ENCODE measurements at regions not wholly inside any gene's neighbourhood (a gene's known extent, or its start where the extent isn't known, plus 50 kb on each side); places are given as distances from the start of the nearest gene placed in this dataset.

DNA sequence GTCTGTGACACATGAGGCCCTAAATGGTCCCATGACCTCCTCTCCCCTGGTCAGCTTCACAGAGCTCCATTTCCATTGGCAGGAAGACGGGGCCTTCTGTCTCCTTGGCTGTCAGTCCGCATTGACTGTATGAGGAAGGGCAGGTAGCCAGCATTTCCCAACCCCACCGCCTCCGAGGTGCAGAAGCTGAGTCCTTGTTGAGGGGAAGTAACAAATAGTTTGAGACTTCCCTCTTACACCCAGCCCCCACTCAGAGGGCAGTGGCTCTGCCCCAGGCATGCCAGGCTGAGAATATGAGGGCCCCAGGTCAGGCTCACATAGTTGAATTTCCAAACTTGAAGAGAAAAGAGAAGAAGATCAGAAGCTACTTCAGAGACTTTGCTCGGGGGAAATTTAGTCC is 611.1 kb downstream of the BRD1 start:
- no peak for DNase-seq
- Histone ChIP-seq H3K4me3 (ENCODE audit: low read length) (no peak overlapping the region), H3K9ac (ENCODE audit: low read length) (no peak overlapping the region), H3F3A (ENCODE audit: insufficient read depth, low read length) (no peaks in the 10 kb centered on the region), H3K36me3 (replicated peaks; ENCODE audit: insufficient read depth, low read length) (no peaks in the 10 kb centered on the region), H3K27me3 (replicated peaks; ENCODE audit: insufficient read depth, low read length) (peaks cover 35% of the 10 kb centered on the region), H3K4me1 (ENCODE audit: low read length) (no peaks in the 10 kb centered on the region), H3K9me3 (replicated peaks; ENCODE audit: insufficient read depth, low read length) (no peaks in the 10 kb centered on the region), H4K20me1 (ENCODE audit: insufficient read depth, low read length) (no peaks in the 10 kb centered on the region), H2AFZ (ENCODE audit: low read length) (no peak overlapping the region), H3K79me2 (ENCODE audit: low read length) (no peaks in the 10 kb centered on the region), H3K4me2 (ENCODE audit: low read depth, low read length) (no peak overlapping the region), H3K27ac (ENCODE audit: low read length) (no peak overlapping the region), H3K9me2 (replicated peaks; ENCODE audit: insufficient read depth, low read length) (no peaks in the 10 kb centered on the region)
- TF ChIP-seq EZH2phosphoT487 (IDR thresholded peaks at IDR 0.05; ENCODE audit: low read length) (no peak), EZH2 (optimal IDR thresholded peaks at IDR 0.05; ENCODE audit: low read depth, low read length) (no peak)
- TF ChIP-seq, protein P1, sequence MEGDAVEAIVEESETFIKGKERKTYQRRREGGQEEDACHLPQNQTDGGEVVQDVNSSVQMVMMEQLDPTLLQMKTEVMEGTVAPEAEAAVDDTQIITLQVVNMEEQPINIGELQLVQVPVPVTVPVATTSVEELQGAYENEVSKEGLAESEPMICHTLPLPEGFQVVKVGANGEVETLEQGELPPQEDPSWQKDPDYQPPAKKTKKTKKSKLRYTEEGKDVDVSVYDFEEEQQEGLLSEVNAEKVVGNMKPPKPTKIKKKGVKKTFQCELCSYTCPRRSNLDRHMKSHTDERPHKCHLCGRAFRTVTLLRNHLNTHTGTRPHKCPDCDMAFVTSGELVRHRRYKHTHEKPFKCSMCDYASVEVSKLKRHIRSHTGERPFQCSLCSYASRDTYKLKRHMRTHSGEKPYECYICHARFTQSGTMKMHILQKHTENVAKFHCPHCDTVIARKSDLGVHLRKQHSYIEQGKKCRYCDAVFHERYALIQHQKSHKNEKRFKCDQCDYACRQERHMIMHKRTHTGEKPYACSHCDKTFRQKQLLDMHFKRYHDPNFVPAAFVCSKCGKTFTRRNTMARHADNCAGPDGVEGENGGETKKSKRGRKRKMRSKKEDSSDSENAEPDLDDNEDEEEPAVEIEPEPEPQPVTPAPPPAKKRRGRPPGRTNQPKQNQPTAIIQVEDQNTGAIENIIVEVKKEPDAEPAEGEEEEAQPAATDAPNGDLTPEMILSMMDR (IDR thresholded peaks at IDR 0.05; ENCODE audit: low read length): no peak

DNA sequence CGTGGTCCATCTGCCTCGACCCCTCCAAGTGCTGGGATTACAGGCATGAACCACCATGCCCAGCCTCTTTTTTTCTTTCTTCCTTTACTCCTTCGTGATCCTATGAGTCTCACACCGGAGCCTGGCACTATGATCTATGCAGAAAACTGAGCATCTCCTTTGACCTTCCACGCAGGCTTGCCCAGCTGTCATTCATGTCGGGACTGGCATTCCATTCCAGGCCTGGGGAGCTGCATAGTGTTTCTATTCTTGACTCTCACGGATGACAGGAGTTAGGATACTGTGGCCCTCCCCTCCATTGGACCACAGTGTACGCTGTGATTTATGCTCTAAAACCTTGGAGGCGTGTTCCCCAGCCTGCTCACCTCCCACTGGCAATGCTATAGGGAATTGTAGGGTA is 611.8 kb downstream of the BRD1 start:
- H3K9me2 ChIP-seq (replicated peaks; ENCODE audit: insufficient read depth, low read length): no peaks in the 10 kb centered on the region
- H3K36me3 ChIP-seq (replicated peaks; ENCODE audit: insufficient read depth, low read length): no peaks in the 10 kb centered on the region
- no peaks in the 10 kb centered on the region for H4K20me1 ChIP-seq (ENCODE audit: insufficient read depth, low read length)
- H3F3A ChIP-seq (ENCODE audit: insufficient read depth, low read length): no peaks in the 10 kb centered on the region
- H3K27me3 ChIP-seq (replicated peaks; ENCODE audit: insufficient read depth, low read length): peaks cover 39% of the 10 kb centered on the region
- H3K9me3 ChIP-seq (replicated peaks; ENCODE audit: insufficient read depth, low read length): no peaks in the 10 kb centered on the region
- no peaks in the 10 kb centered on the region for H3K4me1 ChIP-seq (ENCODE audit: low read length)
- no peak overlapping the region for H3K9ac ChIP-seq (ENCODE audit: low read length)
- no peak for DNase-seq
- no peaks in the 10 kb centered on the region for H3K79me2 ChIP-seq (ENCODE audit: low read length)
- no peak for TF ChIP-seq EZH2 (optimal IDR thresholded peaks at IDR 0.05; ENCODE audit: low read depth, low read length)
- TF ChIP-seq, protein P1 (IDR thresholded peaks at IDR 0.05; ENCODE audit: low read length): no peak
- TF ChIP-seq EZH2phosphoT487 (IDR thresholded peaks at IDR 0.05; ENCODE audit: low read length): no peak
- no peak overlapping the region for H3K27ac ChIP-seq (ENCODE audit: low read length)
- no peak overlapping the region for H3K4me3 ChIP-seq (ENCODE audit: low read length)
- no peak overlapping the region for H3K4me2 ChIP-seq (ENCODE audit: low read depth, low read length)
- no peak overlapping the region for H2AFZ ChIP-seq (ENCODE audit: low read length)

DNA sequence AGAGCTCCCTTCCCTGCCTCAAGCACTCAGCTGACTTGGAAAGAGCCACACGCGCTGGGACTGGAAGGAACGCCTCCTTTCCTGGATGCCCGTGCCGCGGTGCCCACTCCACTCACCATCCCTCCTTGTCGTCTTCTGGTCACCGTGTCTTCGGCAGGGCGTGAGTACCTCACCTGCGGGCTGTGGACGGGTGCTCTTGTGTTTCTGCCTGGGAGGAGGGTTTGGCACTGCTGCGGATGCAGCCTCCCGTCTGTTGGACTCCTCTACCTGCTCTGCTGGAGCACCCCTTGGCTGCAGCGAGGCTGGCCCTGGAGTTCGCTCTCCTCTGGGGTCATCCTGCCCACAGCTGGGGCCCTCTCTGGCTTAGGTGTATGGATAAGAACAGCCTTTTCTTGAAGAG is 612.7 kb downstream of the BRD1 start:
- H3F3A ChIP-seq (ENCODE audit: insufficient read depth, low read length): no peaks in the 10 kb centered on the region
- H3K9me3 ChIP-seq (replicated peaks; ENCODE audit: insufficient read depth, low read length): no peaks in the 10 kb centered on the region
- TF ChIP-seq EZH2phosphoT487 (IDR thresholded peaks at IDR 0.05; ENCODE audit: low read length) (no peak), EZH2 (optimal IDR thresholded peaks at IDR 0.05; ENCODE audit: low read depth, low read length) (no peak)
- TF ChIP-seq, protein P1 (IDR thresholded peaks at IDR 0.05; ENCODE audit: low read length): no peak
- no peak overlapping the region for H3K4me3 ChIP-seq (ENCODE audit: low read length)
- no peaks in the 10 kb centered on the region for H3K4me1 ChIP-seq (ENCODE audit: low read length)
- H3K79me2 ChIP-seq (ENCODE audit: low read length): no peaks in the 10 kb centered on the region
- H4K20me1 ChIP-seq (ENCODE audit: insufficient read depth, low read length): no peaks in the 10 kb centered on the region
- H3K27ac ChIP-seq (ENCODE audit: low read length): no peak overlapping the region
- no peak overlapping the region for H3K4me2 ChIP-seq (ENCODE audit: low read depth, low read length)
- H2AFZ ChIP-seq (ENCODE audit: low read length): no peak overlapping the region
- no peak for DNase-seq
- H3K9ac ChIP-seq (ENCODE audit: low read length): no peak overlapping the region
- H3K36me3 ChIP-seq (replicated peaks; ENCODE audit: insufficient read depth, low read length): no peaks in the 10 kb centered on the region
- no peaks in the 10 kb centered on the region for H3K9me2 ChIP-seq (replicated peaks; ENCODE audit: insufficient read depth, low read length)
- peaks cover 44% of the 10 kb centered on the region for H3K27me3 ChIP-seq (replicated peaks; ENCODE audit: insufficient read depth, low read length)

Data from MM.1S (cell line).